GM21786 (cell line): ENCODE measurements at regions not wholly inside any gene's neighbourhood (a gene's known extent, or its start where the extent isn't known, plus 50 kb on each side); places are given as distances from the start of the nearest gene placed in this dataset.
A peak's percentile ranks its signal among the peaks of the same experiment; 100 is the strongest.
"Not testable (repeated sequence)": the region's sequence is repeated elsewhere in the genome, so short reads cannot be mapped to it uniquely, and the experiment has no call there.

Experiments used
- ATAC-seq: cut with Tn5 transposase; IDR thresholded peaks from one replicate; pipeline ENCODE4 v1.9.1; 2021; ENCODE audit not compliant: unreplicated experiment

DNA sequence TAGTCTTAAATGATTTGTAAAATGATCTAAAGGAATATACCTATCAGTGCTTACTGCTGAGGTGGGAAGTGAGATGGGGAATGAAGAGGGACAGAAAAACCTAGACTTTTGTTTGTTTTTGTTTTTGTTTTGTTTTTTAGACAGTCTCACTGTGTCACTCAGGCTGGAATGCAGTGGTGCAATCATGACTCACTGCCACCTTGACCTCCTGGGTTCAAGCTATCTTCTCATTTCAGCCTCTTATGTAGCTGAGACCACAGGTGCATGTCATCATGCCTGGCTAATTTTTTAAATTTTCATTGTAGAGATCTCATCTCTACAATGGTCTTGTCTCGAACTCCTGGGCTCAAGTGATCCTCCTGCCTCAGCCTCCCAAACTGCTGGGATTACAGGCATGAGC is 116.4 kb upstream of the SEM1 start:
- no peak for ATAC-seq

DNA sequence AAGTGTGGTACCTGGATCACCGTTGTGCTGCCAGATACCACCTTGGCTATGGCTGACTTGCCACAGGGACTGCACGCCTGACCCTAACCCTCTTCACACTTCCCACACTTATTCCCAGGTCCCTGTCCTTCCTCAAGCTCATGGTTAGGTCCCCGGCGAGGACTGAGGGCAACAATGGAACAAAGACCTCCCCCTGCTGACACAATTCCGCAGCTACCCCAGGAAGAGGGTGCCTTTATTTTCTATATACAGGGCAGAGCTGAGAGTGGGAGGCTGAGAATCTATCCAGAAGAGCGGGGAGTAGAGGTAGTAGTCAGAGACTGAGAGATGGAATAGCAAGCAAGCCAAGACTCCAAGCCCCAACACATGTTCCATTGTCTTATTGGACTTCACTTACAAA is 118.1 kb upstream of the SEM1 start:
- ATAC-seq, result no peak

DNA sequence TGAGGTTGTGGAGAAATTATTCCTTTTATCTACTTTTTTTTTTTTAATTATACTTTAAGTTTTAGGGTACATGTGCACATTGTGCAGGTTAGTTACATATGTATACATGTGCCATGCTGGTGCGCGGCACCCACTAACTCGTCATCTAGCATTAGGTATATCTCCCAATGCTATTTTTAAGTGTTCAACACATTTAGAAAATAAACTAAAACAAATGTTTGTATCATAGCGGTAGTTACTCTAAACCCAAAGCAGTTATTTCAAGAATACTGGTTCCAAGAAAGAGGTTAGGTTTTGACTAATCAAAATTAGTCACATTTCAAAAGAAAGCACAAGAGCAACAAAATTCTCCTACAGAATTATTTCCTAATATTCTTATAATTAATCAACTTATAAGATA is 119.5 kb upstream of the SEM1 start:
- not testable (repeated sequence) for ATAC-seq

DNA sequence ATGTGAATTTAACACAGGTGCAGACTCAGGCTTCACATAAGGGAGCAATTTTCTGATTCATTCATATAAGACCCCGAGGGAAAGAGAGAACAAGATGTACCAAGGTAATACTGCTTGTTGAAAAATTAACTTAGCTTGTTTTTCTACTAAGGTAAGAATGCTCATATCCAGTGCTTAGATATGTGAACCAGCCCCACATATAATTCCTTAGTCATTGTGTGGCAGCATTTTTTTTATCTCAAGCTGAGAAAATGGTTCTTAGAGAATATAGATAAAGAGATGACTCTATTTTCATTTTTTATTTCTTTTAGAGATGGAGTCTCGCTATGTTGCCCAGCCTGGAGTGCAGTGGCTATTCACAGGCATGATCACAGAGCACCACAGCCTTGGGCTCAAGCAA is 121.8 kb upstream of the SEM1 start:
- no peak for ATAC-seq

DNA sequence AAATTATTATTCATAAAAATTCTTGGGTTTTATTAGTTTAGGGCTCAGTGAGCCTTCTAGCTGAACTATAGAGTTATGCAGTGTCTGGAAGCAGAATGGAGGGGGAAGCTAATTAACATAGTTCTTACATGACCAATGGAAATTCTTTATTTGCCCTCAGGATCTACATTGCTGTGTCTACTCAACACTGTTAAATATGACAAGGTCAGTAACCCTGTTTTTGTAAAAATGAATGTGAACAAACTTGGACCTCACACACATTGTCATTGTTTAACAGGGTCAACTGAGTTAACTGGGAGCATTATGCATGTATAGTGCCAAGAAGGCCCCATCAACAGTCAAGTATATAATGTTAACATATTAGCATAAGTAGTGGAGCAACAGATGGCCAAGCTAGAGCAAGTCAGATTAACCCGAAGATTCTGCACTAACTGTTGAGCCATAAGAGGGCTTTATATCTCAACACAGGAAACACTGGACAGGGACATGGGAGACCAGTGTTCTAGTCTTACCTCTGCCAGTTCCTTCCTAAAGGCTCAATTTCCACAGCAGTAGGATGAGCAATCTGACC is 122.5 kb upstream of the SEM1 start:
- no peak for ATAC-seq

DNA sequence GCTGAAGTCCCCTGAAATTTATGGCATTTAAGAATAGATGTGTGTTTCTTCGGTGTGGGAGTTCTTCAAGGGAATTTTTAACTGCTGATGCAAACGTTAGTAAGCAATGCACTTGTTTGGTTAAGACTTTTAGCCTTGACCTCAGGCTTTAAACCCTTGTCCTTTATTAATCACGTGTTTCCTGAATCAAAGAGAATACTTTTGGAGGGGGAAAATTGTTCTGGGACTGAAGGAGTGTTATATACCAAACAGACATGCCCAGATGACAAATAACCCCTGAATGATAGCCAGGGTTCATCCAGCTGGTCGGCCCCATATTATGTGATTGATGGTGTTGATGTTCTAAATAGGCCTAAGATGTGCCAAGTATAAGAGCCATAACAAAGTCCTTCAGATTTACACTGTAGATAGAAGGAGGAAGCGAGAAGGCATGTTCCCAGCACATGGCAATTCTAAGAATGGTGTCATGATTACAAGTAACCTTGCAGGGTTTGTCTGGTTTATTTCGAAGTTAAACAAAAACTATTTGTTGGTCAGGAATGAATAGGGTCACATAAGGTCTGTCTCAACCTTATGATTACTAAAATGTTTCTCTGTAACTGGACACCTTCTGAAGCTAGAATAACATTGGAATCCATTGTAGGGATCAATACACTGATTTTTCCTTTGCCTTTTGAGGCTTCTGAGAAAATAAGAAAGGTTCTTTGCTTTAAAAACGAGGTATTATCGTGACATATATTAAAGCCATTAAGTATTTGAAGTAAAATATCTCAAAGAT is 124.2 kb upstream of the SEM1 start:
- no peak for ATAC-seq

DNA sequence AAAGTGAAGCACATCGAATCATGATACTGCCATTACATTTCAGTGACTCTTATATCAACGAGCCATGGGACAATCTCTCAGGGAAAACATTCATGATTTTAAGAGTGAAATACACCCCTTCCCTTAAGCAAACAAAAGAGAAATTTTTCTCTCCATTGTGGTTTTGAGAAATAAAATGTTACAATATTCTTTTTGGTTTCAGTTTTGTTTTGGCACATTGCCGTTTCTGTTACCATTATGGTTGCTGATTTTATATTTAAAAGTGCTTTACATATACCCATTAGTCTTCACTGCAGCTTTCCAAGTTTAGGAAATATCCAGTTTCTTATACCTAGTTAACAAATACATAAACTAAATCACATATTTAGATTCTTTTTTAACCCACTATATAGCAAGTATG is 126.8 kb upstream of the SEM1 start:
- no peak for ATAC-seq

DNA sequence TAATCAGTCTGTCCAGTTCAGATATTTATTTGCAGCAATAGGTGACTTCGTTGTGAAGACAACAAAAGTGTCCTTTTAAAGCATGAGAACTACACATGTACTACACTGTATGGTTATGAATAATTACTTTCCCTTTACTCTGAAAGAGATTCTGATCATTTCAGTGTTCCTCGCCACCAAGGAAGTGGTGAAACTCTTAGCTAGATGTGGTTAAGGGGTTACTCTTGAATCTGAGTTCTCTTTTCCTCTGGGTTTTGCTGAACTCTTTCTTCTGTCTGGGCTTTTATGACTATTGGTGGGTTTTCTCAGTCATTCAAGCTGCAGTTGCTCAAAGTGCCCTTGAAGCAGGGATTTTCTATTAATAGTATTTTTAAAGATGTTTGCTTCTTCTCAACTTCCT is 127.9 kb upstream of the SEM1 start:
- ATAC-seq, result peak; percentile 99

DNA sequence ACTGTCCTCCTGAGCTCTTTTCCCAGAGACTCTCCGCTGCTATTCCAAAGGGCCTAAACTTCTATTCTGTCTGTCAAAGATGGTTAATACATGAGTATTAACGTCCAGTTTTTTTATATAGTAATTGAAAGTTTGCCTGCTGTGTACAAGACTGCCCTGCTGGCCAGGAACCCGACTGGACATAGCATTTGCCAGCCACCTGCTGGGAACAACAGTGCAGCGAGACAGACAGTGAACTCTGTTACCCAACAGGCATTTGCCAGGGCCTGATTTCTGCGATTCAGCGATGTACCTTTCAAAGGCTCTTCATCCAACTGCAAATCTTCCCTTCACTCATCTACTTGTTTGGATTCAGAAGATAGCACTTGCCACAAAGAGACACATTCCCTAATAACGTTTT is 128.8 kb upstream of the SEM1 start:
- no peak for ATAC-seq

DNA sequence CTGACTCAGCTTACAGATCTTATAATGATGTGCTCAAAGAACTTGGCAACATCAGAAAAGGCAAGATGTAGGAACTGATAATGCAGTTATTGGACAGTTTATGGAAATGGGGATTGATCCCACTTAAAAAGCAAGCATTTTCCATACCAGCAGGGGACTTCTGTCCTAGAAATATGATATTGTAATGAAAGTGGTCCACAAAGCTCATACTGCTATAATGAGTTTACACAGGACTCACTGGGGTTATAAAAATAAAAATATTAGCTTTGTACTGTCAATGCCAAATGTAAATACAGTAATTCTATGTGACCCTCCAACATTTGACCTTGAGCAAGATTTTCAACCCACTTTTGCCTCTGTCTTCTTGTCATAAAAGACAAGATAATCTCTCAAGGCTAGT is 145.5 kb upstream of the SEM1 start:
- no peak for ATAC-seq

DNA sequence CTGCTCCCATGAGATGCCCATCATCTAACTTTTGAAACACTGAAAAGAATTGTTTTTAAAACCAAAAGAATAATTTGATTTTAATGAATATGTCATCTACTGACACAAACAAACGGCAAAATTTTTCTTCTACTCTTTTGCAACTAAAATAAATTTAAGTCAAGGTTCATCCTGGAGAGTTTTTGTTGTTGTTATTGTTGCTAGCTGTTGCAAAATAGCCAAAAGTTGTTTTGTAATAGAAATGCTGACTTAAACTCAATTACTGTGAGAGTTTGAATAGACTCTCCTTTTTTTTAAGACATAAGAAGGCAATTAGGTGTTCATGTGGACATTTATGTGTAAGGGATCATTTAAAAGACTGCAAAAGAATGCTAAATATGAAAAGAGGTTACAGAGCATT is 146.0 kb upstream of the SEM1 start:
- no peak for ATAC-seq

DNA sequence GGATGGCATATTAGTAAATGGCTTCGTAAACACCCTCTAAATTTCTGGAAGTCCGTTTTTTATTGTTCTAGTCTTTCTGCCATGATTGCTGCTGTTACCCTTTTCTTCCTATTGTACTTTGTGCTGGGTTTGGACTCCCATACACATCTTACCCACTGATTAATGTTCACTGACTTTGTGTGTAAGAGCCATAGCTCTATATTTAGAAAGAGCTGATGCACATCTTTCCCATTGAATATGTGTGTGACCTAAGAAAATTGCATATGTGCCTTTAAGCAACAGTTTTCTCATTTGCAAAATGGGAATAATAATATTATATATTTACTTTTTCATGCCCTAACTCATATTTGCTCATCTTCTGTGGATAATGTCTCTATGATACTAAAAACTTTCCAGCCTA is 135.8 kb upstream of the DLX6 start:
- no peak for ATAC-seq

DNA sequence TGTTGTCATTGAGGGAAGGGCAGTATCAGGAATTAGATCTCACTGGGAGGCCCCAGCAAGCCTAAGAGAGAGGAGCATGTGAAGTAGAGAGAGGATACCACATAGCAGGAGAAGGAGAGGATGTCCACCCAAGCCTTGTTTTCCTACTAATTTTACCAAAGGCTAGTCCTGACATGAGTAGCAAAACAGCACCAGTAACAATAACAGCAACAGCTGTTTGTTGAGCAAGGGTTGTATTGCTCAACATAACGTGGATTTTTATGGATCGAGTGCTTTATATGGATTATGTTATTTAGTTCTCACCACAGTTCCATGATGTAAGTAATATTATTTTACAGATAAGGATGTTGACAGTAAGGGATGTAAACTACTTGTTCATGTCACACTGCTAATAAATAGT is 135.2 kb upstream of the DLX6 start:
- no peak for ATAC-seq

DNA sequence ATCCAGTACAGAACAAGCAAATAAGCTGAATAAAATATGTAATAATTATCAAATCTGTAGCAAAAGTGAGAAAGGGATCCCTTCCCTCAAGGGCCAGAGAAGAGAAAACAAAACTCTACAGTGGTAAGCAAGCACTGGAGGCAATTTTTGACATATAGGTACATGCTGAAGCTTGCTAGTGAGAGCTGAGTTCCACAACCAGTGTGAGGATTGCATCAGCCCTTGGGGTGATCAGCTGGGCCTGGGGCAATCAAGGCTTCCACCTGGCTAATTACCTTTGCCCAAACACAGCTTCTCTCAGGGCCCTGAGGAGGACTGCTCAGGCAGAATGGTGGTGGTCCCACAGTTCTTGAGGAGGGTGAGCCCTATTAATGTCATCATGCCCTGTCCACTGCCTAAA is 134.4 kb upstream of the DLX6 start:
- no peak for ATAC-seq

DNA sequence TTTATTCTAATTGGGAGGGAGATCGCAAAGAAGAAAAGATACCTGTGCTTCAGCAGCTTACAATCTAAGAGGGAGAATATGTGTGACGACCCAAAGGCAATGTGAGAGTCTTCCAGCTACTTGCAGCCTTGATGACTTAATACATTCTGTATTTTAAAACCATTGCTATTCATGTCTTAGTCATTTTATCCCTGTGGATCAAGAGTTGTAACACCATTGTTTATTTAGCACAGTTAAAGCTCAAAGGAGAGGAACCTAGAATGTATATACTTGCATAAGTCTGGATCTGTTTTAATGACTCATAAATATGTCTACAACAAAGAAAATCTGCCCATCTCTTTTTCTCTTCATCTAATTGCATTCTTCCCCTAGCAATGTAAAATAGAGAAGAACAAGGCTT is 117.9 kb upstream of the DLX6 start:
- ATAC-seq, result no peak

DNA sequence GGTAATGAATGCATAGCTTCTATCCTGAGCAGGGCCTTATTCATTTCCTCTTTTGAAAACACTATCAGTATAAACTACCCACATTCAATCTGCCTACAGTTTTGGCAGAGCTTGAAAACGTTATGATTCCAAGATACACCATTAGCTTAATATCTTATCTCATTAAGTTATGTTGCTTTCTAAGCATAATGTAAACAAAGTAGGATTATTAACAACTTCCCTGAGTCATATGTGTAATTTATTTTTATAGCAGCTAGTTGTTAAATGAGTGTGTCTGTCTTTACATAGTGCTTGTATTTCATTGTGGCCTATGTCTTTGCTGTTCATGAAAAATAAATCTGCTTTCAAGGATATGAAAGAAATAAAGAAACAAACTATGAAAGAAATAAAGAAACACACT is 106.2 kb upstream of the DLX6 start:
- ATAC-seq, result no peak

DNA sequence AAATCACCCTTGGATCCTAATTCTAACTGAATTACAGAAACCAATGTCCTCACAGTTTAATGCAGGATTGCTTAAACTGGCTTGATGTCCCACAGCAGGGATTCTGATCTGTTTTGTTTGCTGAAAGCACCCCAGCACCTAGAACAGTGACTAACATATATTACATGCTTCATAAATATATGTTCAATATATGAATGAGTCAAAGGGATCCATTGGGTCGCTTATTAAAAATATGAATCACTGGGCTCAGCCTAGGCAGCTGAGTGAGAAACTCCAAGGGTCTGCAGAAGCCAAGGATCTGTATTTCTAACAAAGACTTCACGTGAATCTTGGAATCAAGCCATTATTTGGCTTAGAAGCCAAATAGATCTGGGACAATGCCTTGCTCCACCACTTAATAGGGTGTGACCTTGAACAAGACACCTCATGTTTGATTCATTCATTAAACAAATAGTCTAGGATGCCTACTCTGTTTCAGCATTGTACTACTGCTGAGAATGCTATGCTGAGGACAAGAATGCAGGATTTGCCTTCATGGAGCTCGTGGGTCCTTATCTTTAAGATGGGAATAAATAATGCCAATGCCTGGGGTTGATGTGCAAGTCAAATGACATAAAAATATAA is 103.4 kb upstream of the DLX6 start:
- no peak for ATAC-seq

DNA sequence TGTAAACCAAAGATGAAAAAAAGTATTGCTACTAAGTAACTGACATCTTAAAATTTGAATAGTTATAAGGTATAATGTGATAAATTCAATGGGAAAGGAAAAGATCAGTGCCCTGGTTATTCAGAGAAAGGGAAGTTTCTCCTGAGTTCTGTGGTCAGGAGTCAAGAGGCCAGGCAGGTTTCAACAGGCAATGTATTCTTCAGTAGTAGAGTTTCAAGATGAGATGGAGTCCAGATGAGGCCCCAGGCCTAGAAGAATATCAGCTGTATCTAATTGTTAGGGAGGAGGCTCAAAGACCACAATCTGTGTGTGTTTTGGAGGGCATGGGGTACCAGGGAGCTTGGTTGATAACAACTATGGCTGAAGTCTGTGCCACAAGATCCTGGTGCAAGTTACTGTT is 101.4 kb upstream of the DLX6 start:
- no peak for ATAC-seq

DNA sequence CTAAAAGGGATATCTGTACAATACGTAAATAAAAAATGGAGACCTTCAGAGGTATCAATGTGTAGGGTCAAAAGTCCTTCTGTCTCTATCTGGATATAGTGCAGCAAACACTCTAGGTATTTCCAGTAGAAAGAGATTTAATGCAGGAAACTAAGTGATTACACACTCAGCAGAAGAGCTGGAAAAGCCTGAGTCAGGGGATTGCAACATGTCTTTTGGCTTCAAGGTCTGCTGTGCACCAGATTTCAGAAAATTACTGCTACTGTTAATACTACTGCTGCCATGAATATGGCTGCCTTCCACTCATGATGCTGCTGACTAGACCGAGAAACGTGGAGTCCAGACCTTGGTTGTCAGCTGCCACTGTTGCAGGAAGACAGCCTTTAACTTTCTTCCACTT is 94.9 kb upstream of the DLX6 start:
- no peak for ATAC-seq

DNA sequence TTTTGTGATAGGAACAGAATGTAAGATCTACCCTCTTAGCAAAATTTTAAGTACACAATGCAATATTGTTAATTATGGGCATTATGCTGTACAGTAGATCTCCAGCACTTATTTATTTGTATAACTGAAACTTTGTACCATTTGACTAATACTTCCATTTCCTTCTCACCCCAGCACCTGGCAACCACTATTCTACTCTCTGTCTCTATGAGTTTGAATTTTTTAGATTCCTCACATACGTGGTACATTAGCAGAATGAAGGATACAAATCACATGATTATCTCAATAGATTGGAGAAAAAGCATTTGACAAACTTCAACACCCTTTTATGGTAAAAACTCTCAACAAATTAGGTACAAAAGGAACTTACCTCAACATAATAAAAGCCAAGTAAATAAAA is 90.3 kb upstream of the DLX6 start:
- ATAC-seq, result no peak

DNA sequence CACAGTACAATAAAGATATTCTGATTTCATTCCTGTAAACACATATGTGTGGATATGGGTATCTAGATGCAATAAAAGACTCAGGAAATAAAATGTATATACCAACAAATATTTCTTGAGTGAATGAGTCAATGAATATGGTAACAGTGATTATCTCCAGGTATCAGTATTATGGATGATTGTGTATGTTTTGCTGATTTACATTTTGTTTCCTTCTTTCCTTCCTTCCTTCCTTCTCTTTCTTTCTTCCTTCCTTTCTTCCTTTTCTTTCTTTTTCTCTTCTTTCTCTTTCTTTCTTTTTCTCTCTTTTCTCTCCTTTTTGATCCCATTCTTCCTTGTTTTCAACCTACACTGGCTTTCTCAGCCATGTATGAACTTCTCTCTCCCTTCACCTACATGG is 85.3 kb upstream of the DLX6 start:
- ATAC-seq, result no peak

DNA sequence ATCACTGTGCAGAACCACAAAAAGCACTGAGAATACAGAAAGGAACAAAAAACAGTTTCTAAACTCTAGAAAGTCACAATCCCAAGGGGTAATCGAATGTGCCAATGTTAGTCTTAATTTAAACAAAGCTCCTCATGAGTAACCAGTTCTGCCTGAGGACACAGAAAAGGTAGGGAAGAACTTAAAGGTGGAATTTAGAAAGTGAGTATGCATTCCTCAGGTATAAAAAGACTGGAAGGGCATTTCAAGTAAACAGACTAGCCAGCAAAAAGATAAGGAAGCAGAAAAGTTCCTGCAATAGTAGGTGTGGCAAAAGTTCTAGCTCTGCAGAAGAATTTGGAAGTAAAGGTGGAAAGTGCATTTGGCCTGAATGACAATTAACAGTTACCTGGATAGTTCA is 84.6 kb upstream of the DLX6 start:
- no peak for ATAC-seq

DNA sequence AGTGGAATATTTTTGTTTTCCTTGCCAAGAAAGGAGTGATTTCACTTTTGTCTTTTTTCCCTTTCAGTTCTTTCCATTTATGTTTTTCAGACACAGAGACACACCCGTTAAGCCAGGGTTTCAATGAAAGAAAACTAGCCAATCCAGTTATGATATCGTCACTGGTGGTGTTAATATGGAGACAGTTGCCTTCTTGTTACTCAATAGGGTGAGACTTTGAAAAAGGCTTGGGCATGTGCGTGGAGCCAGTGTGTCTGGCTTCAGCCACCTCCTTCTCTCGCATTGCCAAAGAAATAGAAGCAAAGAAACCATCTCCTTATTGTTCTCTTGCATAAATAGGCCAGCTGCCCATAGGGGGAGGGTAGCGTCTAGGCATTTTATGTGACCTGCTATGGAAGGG is 84.1 kb upstream of the DLX6 start:
- no peak for ATAC-seq
